T-cell (primary cell): ENCODE measurements at regions not wholly inside any gene's neighbourhood (a gene's known extent, or its start where the extent isn't known, plus 50 kb on each side); places are given as distances from the start of the nearest gene placed in this dataset.
"Not testable (repeated sequence)": the region's sequence is repeated elsewhere in the genome, so short reads cannot be mapped to it uniquely, and the experiment has no call there.

ENCODE experiments used
- ATAC-seq, 4 experiments: fragments of 200-7000 bp in 3 of 4; fragments of 150-1000 bp in 1 of 4; cut with Tn5 transposase; replicated peaks in 1 of 4; 1 replicate in 3 of 4; 2 replicates in 1 of 4; pipeline ENCODE4 v1.10.0; 2021; ENCODE audit warnings: moderate library complexity in 3 of 4, mild to moderate bottlenecking in 2 of 4, moderate number of reproducible peaks in 1 of 4
- CTCF ChIA-PET, 2 donors: fragments of 300-600 bp; sonication (Branson Sonifier 250); formaldehyde crosslinking; loops; one replicate each; lab custom pipeline; 2022; ENCODE audit warnings: antibody characterized with exemption in 2 of 2; lab: Charles Lee
- POLR2A ChIA-PET, 2 donors: fragments of 300-600 bp; sonication (Branson Sonifier 250); formaldehyde crosslinking; loops; one replicate each; lab custom pipeline; 2022; ENCODE audit warnings: antibody characterized with exemption in 2 of 2; lab: Charles Lee
- DNase-seq, 35 experiments: peaks; one replicate each; pipeline versions ENCODE4 v3.0.0 to v3.0.0-alpha.2; 2013 to 2023
- H3K27ac ChIP-seq: one replicate; pipeline ENCODE4 v1.5.1; 2013; ENCODE audit warnings: low read length
- H3K27me3 ChIP-seq, 2 experiments: replicated peaks in 1 of 2; 1 replicate in 1 of 2; 2 replicates in 1 of 2; pipeline versions ENCODE4 v1.6.1 to v1.7.0; 2013; ENCODE audit warnings: low read length in 1 of 2, mixed read lengths in 1 of 2; ENCODE audit not compliant: control insufficient read depth in 2 of 2, insufficient read depth in 2 of 2; ENCODE audit errors: extremely low read depth in 1 of 2
- H3K36me3 ChIP-seq, 2 donors: 1 replicate in 1 of 2; 2 replicates in 1 of 2; pipeline versions ENCODE4 v1.6.1 to v1.7.0; 2013; ENCODE audit warnings: low read length in 1 of 2; ENCODE audit not compliant: control insufficient read depth in 2 of 2, insufficient read depth in 1 of 2; ENCODE audit errors: extremely low read depth in 1 of 2
- H3K4me1 ChIP-seq, 2 experiments: 1 replicate in 1 of 2; 2 replicates in 1 of 2; pipeline versions ENCODE4 v1.6.1 to v1.7.0; 2013; ENCODE audit warnings: low read length in 2 of 2, mixed read lengths in 1 of 2; ENCODE audit not compliant: insufficient read depth in 2 of 2, control insufficient read depth in 1 of 2; ENCODE audit errors: extremely low read depth in 1 of 2
- H3K4me3 ChIP-seq, 2 donors: 1 replicate in 1 of 2; 2 replicates in 1 of 2; pipeline versions ENCODE4 v1.5.1 to v1.7.0; 2013; ENCODE audit warnings: mild to moderate bottlenecking in 2 of 2, low read length in 1 of 2, moderate library complexity in 1 of 2; ENCODE audit not compliant: control insufficient read depth in 1 of 2; ENCODE audit errors: extremely low read depth in 1 of 2
- H3K9me3 ChIP-seq: 2 replicates; pipeline ENCODE4 v1.7.0; 2013
- H3K27ac Mint-ChIP-seq, 2 donors: one replicate each; pipeline ENCODE4 v1.8.0; 2020 to 2021; ENCODE audit warnings: mild to moderate bottlenecking in 2 of 2, mixed read lengths in 2 of 2
- H3K27me3 Mint-ChIP-seq, 2 donors: one replicate each; pipeline ENCODE4 v1.8.0; 2021 to 2022; ENCODE audit warnings: mixed read lengths in 2 of 2
- H3K36me3 Mint-ChIP-seq: one replicate; pipeline ENCODE4 v1.8.0; 2021; ENCODE audit warnings: mixed read lengths
- H3K4me1 Mint-ChIP-seq, 3 donors: one replicate each; pipeline ENCODE4 v1.8.0; 2020 to 2022; ENCODE audit warnings: mixed read lengths in 3 of 3, mild to moderate bottlenecking in 1 of 3
- H3K4me3 Mint-ChIP-seq, 3 donors: one replicate each; pipeline ENCODE4 v1.8.0; 2020 to 2022; ENCODE audit warnings: mild to moderate bottlenecking in 3 of 3, mixed read lengths in 3 of 3, moderate library complexity in 3 of 3
- H3K9me3 Mint-ChIP-seq, 3 donors: one replicate each; pipeline ENCODE4 v1.8.0; 2020 to 2022; ENCODE audit warnings: mixed read lengths in 3 of 3
- WGBS: methylation state at CpG from one replicate; pipeline ENCODE4 v1.1.5; 2013; ENCODE audit warnings: missing lambda C conversion rate; ENCODE audit not compliant: insufficient coverage; 5-methylcytosine and 5-hydroxymethylcytosine counted together

DNA sequence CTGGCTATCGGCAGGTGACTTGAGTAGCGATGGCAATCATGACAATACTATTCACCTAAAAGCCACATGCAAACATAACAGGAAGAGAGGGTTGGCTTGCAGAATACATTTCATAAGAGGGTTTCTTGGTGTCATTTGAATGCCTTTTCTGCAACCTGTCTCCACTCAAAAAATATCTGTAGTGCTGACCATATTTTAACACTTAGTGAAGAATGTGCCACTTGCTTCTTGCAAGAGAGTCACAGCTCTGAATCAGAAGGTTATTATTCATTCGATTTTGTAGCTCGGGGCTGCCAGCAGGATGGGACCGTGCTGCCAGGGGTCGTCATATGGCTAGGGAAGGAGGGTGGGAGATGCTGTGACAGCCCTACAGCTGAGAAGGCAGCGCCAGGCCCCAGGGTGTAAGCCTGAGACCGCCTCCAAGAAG is 152.0 kb upstream of the PITRM1 start:
- Histone ChIP-seq H3K4me1 (no peaks in the 10 kb centered on the region), H3K27me3 (no peaks in the 10 kb centered on the region), H3K4me3 (no peak overlapping the region), H3K36me3 (no peaks in the 10 kb centered on the region), H3K27ac (no peak overlapping the region), H3K9me3 (no peaks in the 10 kb centered on the region)
- Mint-ChIP-seq H3K4me1 (no peaks in the 10 kb centered on the region), H3K27ac (peak overlapping the region in 1 of 2 donors; percentile 52), H3K9me3 (no peaks in the 10 kb centered on the region), H3K36me3 (no peaks in the 10 kb centered on the region), H3K4me3 (no peak overlapping the region), H3K27me3 (peaks cover 0 to 6% of the 10 kb centered on the region in 2 donors)
- POLR2A ChIA-PET: no interaction called here
- no peak for DNase-seq
- CTCF ChIA-PET: no interaction called here
- 65% methylated on average over 6 of the region's 8 CpGs for WGBS
- no peak for ATAC-seq

DNA sequence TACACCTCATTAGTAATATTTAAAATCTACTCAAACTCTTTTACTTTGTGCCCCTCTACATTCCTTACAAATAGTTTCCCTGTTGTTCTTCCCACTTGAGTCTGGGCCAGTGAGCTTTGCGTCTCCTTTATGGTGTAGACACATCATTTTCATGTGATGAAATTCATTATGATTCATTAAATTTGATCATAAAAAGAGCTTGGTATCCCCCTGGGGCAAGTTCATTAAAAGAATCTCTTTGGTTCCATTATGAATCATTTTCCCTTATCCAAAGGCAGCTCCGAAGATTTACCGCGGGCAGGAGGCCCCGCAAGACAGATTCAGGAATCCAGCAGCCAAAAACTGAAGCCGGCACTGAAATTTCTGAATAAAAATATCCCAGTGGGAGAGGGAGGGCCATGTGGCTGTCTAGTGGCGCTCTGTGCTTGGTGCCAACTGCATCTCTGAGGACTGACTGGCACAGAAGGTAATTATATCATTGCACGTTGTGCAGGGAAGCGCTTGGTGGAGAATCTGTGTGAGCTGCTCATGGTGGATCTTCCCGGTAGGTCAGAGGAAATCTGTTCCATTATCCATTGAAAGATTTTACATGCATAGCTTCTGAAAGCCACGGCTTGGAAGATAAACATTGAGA is 151.4 kb upstream of the PITRM1 start:
- H3K4me1 Mint-ChIP-seq: peaks cover under 1 to 2% (median 2%) of the 10 kb centered on the region in 3 donors
- ChIA-PET CTCF (no interaction called here), POLR2A (no interaction called here)
- no peaks in the 10 kb centered on the region for H3K9me3 Mint-ChIP-seq
- no peaks in the 10 kb centered on the region for H3K4me1 ChIP-seq
- H3K27me3 Mint-ChIP-seq: peaks cover 2 to 7% of the 10 kb centered on the region in 2 donors
- H3K9me3 ChIP-seq: no peaks in the 10 kb centered on the region
- H3K4me3 ChIP-seq: no peak overlapping the region
- H3K27ac Mint-ChIP-seq: no peak overlapping the region
- H3K36me3 Mint-ChIP-seq: no peaks in the 10 kb centered on the region
- no peaks in the 10 kb centered on the region for H3K36me3 ChIP-seq
- ATAC-seq (no peak), DNase-seq (no peak)
- WGBS: 95% methylated on average over 3 of the region's 11 CpGs
- H3K27me3 ChIP-seq: peaks cover 0 to 1% of the 10 kb centered on the region in 2 experiments
- no peak overlapping the region for H3K4me3 Mint-ChIP-seq
- H3K27ac ChIP-seq: no peak overlapping the region

GRCh38 chr10:3321123-3321522 is 148.5 kb upstream of the PITRM1 start:
- DNase-seq (no peak), ATAC-seq (no peak)
- H3K27me3 Mint-ChIP-seq: peaks cover 7 to 19% of the 10 kb centered on the region in 2 donors
- POLR2A ChIA-PET: no interaction called here
- H3K36me3 ChIP-seq: no peaks in the 10 kb centered on the region
- no peaks in the 10 kb centered on the region for H3K4me1 ChIP-seq
- H3K4me3 Mint-ChIP-seq: no peak overlapping the region
- H3K9me3 Mint-ChIP-seq: no peaks in the 10 kb centered on the region
- no peaks in the 10 kb centered on the region for H3K9me3 ChIP-seq
- H3K36me3 Mint-ChIP-seq: no peaks in the 10 kb centered on the region
- CTCF ChIA-PET: no interaction called here
- H3K4me3 ChIP-seq: no peak overlapping the region
- H3K27me3 ChIP-seq: peaks cover 0 to 23% of the 10 kb centered on the region in 2 experiments
- WGBS: 94% methylated on average over 7 of the region's 9 CpGs
- no peak overlapping the region for H3K27ac Mint-ChIP-seq
- H3K4me1 Mint-ChIP-seq: peaks cover 3 to 5% (median 5%) of the 10 kb centered on the region in 3 donors
- H3K27ac ChIP-seq: no peak overlapping the region

GRCh38 chr10:3319811-3320226 is 147.2 kb upstream of the PITRM1 start:
- DNase-seq (no peak), ATAC-seq (no peak)
- peaks cover 2 to 27% of the 10 kb centered on the region in 2 experiments for H3K27me3 ChIP-seq
- no peak overlapping the region for H3K27ac ChIP-seq
- CTCF ChIA-PET: no interaction called here
- no peaks in the 10 kb centered on the region for H3K9me3 ChIP-seq
- Mint-ChIP-seq H3K27ac (no peak overlapping the region), H3K27me3 (peaks cover 7 to 22% of the 10 kb centered on the region in 2 donors), H3K4me3 (no peak overlapping the region), H3K9me3 (no peaks in the 10 kb centered on the region), H3K36me3 (no peaks in the 10 kb centered on the region), H3K4me1 (peaks cover 3 to 5% (median 5%) of the 10 kb centered on the region in 3 donors)
- no peaks in the 10 kb centered on the region for H3K36me3 ChIP-seq
- no peaks in the 10 kb centered on the region for H3K4me1 ChIP-seq
- 88% methylated on average over 25 of the region's 25 CpGs for WGBS
- no peak overlapping the region for H3K4me3 ChIP-seq
- POLR2A ChIA-PET: no interaction called here

- H3K27ac ChIP-seq, CTCF ChIA-PET, H3K4me1 ChIP-seq, H3K4me3 ChIP-seq, H3K36me3 ChIP-seq, H3K9me3 ChIP-seq, DNase-seq, H3K9me3 Mint-ChIP-seq, POLR2A ChIA-PET, H3K4me1 Mint-ChIP-seq, H3K27ac Mint-ChIP-seq, H3K4me3 Mint-ChIP-seq, H3K36me3 Mint-ChIP-seq, ATAC-seq: not testable (repeated sequence)
- peaks cover 19 to 29% of the 10 kb centered on the region in 2 donors for H3K27me3 Mint-ChIP-seq
- 97% methylated on average over 22 of the region's 22 CpGs for WGBS
- H3K27me3 ChIP-seq: peaks cover 2 to 31% of the 10 kb centered on the region in 2 experiments
Observed at GRCh38 chr10:3318480-3318807, 145.9 kb upstream of the PITRM1 start.

GRCh38 chr10:3317553-3318479 is 145.2 kb upstream of the PITRM1 start:
- H3K27ac Mint-ChIP-seq, H3K4me1 Mint-ChIP-seq, DNase-seq, H3K4me3 Mint-ChIP-seq, ATAC-seq, H3K9me3 Mint-ChIP-seq, H3K9me3 ChIP-seq, H3K4me1 ChIP-seq, H3K27ac ChIP-seq, CTCF ChIA-PET, POLR2A ChIA-PET, H3K36me3 ChIP-seq, H3K36me3 Mint-ChIP-seq, H3K4me3 ChIP-seq: not testable (repeated sequence)
- H3K27me3 ChIP-seq: peaks cover 2 to 31% of the 10 kb centered on the region in 2 experiments
- H3K27me3 Mint-ChIP-seq: peaks cover 23 to 34% of the 10 kb centered on the region in 2 donors
- WGBS: 88% methylated on average over 24 of the region's 61 CpGs
